Endothelial cell of umbilical vein (primary cell): ENCODE measurements at regions not wholly inside any gene's neighbourhood (a gene's known extent, or its start where the extent isn't known, plus 50 kb on each side); places are given as distances from the start of the nearest gene placed in this dataset.

Experiments used
- BruUV-seq: library from RNA; stranded (reverse); fragments of 400-500 nt; replicated peaks from 2 replicates; lab custom pipeline; 2021; lab: Mats Ljungman, UMichigan
- CTCF ChIA-PET: fragments of 300-600, 350-600 bp; sonication (Branson Sonifier 250); formaldehyde crosslinking; loops from one replicate; lab custom pipeline; 2021; ENCODE audit warnings: antibody characterized with exemption, inconsistent platforms; lab: Charles Lee
- POLR2A ChIA-PET: fragments of 300-600, 350-600 bp; sonication (Branson Sonifier 250); formaldehyde crosslinking; loops from one replicate; lab custom pipeline; 2021; ENCODE audit warnings: antibody characterized with exemption, inconsistent platforms; lab: Charles Lee
- DNase-seq: peaks from one replicate; pipeline ENCODE4 v3.0.0-alpha.2; 2011; ENCODE audit warnings: low read depth, low spot score
- FAIRE-seq: peaks from 2 replicates; lab custom pipeline; 2011; peaks lifted over from hg19 to GRCh38; lab: Jason Lieb, UNC
- H2AFZ ChIP-seq: 2 replicates; pipeline ENCODE4 v1.6.0; 2012; ENCODE audit warnings: low read depth, low read length, control low read depth, inconsistent platforms
- H3K27ac ChIP-seq: 2 replicates; pipeline ENCODE4 v1.5.1; 2011; ENCODE audit warnings: low read depth, mild to moderate bottlenecking, control low read depth, low read length, moderate library complexity; ENCODE audit not compliant: insufficient read depth
- H3K27me3 ChIP-seq, 2 experiments: 2 replicates each; pipeline versions ENCODE4 v1.6.0 to v1.6.1; 2011; ENCODE audit warnings: low read length in 2 of 2, mixed read lengths in 1 of 2; ENCODE audit not compliant: control insufficient read depth in 2 of 2, insufficient read depth in 2 of 2
- H3K36me3 ChIP-seq, 2 experiments: 2 replicates in 1 of 2; 3 replicates in 1 of 2; pipeline ENCODE4 v1.5.1; 2011; ENCODE audit warnings: low read length in 2 of 2, mild to moderate bottlenecking in 1 of 2, moderate library complexity in 1 of 2; ENCODE audit not compliant: control insufficient read depth in 2 of 2, insufficient read depth in 2 of 2; ENCODE audit errors: extremely low read depth in 1 of 2
- H3K4me1 ChIP-seq: 3 replicates; pipeline ENCODE4 v1.5.1; 2011; ENCODE audit warnings: mild to moderate bottlenecking, low read length; ENCODE audit not compliant: control insufficient read depth, insufficient read depth; ENCODE audit errors: extremely low read depth
- H3K4me2 ChIP-seq: 2 replicates; pipeline ENCODE4 v1.6.1; 2011; ENCODE audit warnings: low read length, control low read depth, mixed read lengths; ENCODE audit not compliant: insufficient read depth
- H3K4me3 ChIP-seq, 3 experiments: fragments of 200-600 bp in 1 of 3; sonication (generic), shearing (Covaris generic) in 1 of 3; replicated peaks in 1 of 3; 2 replicates each; pipeline ENCODE4 v1.5.1; 2011 to 2016; ENCODE audit warnings: control low read depth in 3 of 3, low read length in 3 of 3, mild to moderate bottlenecking in 2 of 3, inconsistent platforms in 1 of 3, low read depth in 1 of 3, moderate library complexity in 1 of 3; ENCODE audit not compliant: insufficient read depth in 1 of 3
- H3K79me2 ChIP-seq: 2 replicates; pipeline ENCODE4 v1.6.0; 2012; ENCODE audit warnings: low read length, inconsistent platforms; ENCODE audit not compliant: control insufficient read depth, insufficient read depth
- H3K9ac ChIP-seq: replicated peaks from 2 replicates; pipeline ENCODE3; 2011; ENCODE audit warnings: low read length, control low read depth; ENCODE audit not compliant: insufficient read depth; ENCODE audit errors: extremely low read depth
- H3K9me1 ChIP-seq: replicated peaks from 3 replicates; pipeline ENCODE4 v1.6.0; 2011; ENCODE audit warnings: mild to moderate bottlenecking, low read length; ENCODE audit not compliant: control insufficient read depth, insufficient read depth; ENCODE audit errors: extremely low read depth
- H3K9me3 ChIP-seq: replicated peaks from 2 replicates; pipeline ENCODE4 v1.5.1; 2012; ENCODE audit warnings: low read length, inconsistent platforms; ENCODE audit not compliant: control insufficient read depth, insufficient read depth
- H4K20me1 ChIP-seq: replicated peaks from 2 replicates; pipeline ENCODE3; 2011; ENCODE audit warnings: mild to moderate bottlenecking, low read length; ENCODE audit not compliant: control insufficient read depth, insufficient read depth; ENCODE audit errors: extremely low read depth
- CTCF ChIP-seq, 2 donors: IDR thresholded peaks; 1 replicate in 1 of 2; 2 replicates in 1 of 2; pipeline ENCODE4 v1.5.1; 2011; ENCODE audit warnings: low read length in 2 of 2, mild to moderate bottlenecking in 2 of 2, moderate library complexity in 2 of 2, control low read depth in 1 of 2, inconsistent platforms in 1 of 2, low read depth in 1 of 2; ENCODE audit not compliant: insufficient read depth in 1 of 2; ENCODE audit errors: extremely low read depth in 1 of 2
- EZH2 ChIP-seq: IDR thresholded peaks from 2 replicates; pipeline ENCODE4 v1.6.1; 2012; ENCODE audit warnings: borderline replicate concordance, low read depth, mild to moderate bottlenecking, moderate library complexity, low read length, inconsistent platforms; ENCODE audit not compliant: severe bottlenecking
- FOS ChIP-seq: IDR thresholded peaks from 2 replicates; pipeline ENCODE4 v1.6.1; 2011; ENCODE audit warnings: mild to moderate bottlenecking, low read length, moderate library complexity, borderline replicate concordance; ENCODE audit not compliant: insufficient read depth
- GATA2 ChIP-seq: IDR thresholded peaks from 2 replicates; pipeline ENCODE4 v1.7.0; 2011; ENCODE audit warnings: low read depth, mild to moderate bottlenecking, moderate library complexity, mixed read lengths, low read length; ENCODE audit not compliant: insufficient read length, insufficient read depth
- JUN ChIP-seq: IDR thresholded peaks from 2 replicates; pipeline ENCODE4 v1.6.1; 2011; ENCODE audit warnings: borderline replicate concordance, low read depth; ENCODE audit not compliant: insufficient read length, insufficient read depth
- MAX ChIP-seq: IDR thresholded peaks from 2 replicates; pipeline ENCODE4 v1.6.1; 2011; ENCODE audit not compliant: insufficient read depth, insufficient read length
- MYC ChIP-seq: IDR thresholded peaks from one replicate; pipeline ENCODE4 v1.6.1; 2011; ENCODE audit warnings: mild to moderate bottlenecking, low read depth, low read length
- POLR2A ChIP-seq: IDR thresholded peaks from 2 replicates; pipeline ENCODE4 v1.6.1; 2012; ENCODE audit warnings: low read depth, mild to moderate bottlenecking, control low read depth, low read length
- POLR2AphosphoS5 ChIP-seq: IDR thresholded peaks from 2 replicates; pipeline ENCODE4 v1.6.1; 2012; ENCODE audit warnings: low read depth, mild to moderate bottlenecking, control low read depth, low read length, moderate library complexity; ENCODE audit not compliant: insufficient read depth
- dilution Hi-C: fragments of 300-500 bp; cut with MboI; formaldehyde crosslinking; loops from one replicate; pipeline ENCODE4 v1.15.0; 2019; ENCODE audit warnings: low sequenced_read_pairs; ENCODE audit not compliant: extremely low pct_ligation_motif_present
- intact Hi-C: fragments of 100-400 bp; cut with micrococcal nuclease; formaldehyde crosslinking; loops from one replicate; pipeline ENCODE4 v1.10.0; 2022

GRCh38 chr6:126807876-126808275, 310.6 kb upstream of the RSPO3 start:
- dilution Hi-C loops, result loop anchor here (25.0 kb wide), 1 partner anchor 104 kb away; no protein-coding TSS in a partner anchor
- ChIA-PET CTCF (interaction anchor here (1.3 kb wide), 1 partner anchor 292 kb away, joined by 3 read pairs; no protein-coding TSS in a partner anchor), POLR2A (no interaction called here)
- Histone ChIP-seq H3K79me2 (no peaks in the 10 kb centered on the region), H3K4me3 (no peak overlapping the region), H2AFZ (peak overlapping the region; percentile 69), H4K20me1 (no peaks in the 10 kb centered on the region), H3K27me3 (no peaks in the 10 kb centered on the region), H3K4me1 (peaks cover 31% of the 10 kb centered on the region), H3K4me2 (no peak overlapping the region), H3K9ac (no peak overlapping the region), H3K27ac (no peak overlapping the region), H3K36me3 (no peaks in the 10 kb centered on the region), H3K9me1 (no peaks in the 10 kb centered on the region), H3K9me3 (no peaks in the 10 kb centered on the region)
- intact Hi-C loops, result no loop called here
- BruUV-seq, result no TSS peak
- TF ChIP-seq POLR2AphosphoS5 (no peak), MYC (no peak), JUN (no peak), EZH2 (no peak)
- FAIRE-seq, result no peak
- no peak for DNase-seq

GRCh38 chr6:126811321-126811720, 307.1 kb upstream of the RSPO3 start:
- POLR2A ChIA-PET, result interaction anchor here (0.6 kb wide), 1 partner anchor 31 kb away, joined by 3 read pairs; no protein-coding TSS in a partner anchor
- CTCF ChIA-PET, result interaction anchor here (1.0 to 3.1 kb wide), 9 partner anchors 11 to 455 kb away, joined by 3 to 17 read pairs (median 5); no protein-coding TSS in a partner anchor
- intact Hi-C loops, result loop anchor here (5.0 kb wide), 1 partner anchor 634 kb away; no protein-coding TSS in a partner anchor

More at GRCh38 chr6:126811321-126811720, 307.1 kb upstream of the RSPO3 start:
- H3K4me3 ChIP-seq, result no peak overlapping the region
- FAIRE-seq (peak; percentile 64), DNase-seq (peak; percentile 85)
- H3K4me1 ChIP-seq, result peaks cover 27% of the 10 kb centered on the region
- no peaks in the 10 kb centered on the region for H3K9me1 ChIP-seq
- dilution Hi-C loops, result loop anchor here (25.0 kb wide), 1 partner anchor 101 kb away; no protein-coding TSS in a partner anchor
- H3K36me3 ChIP-seq, result no peaks in the 10 kb centered on the region
- peak overlapping the region; percentile 67 for H2AFZ ChIP-seq
- no peaks in the 10 kb centered on the region for H3K79me2 ChIP-seq
- BruUV-seq, result no TSS peak
- H3K27ac ChIP-seq, result peak overlapping the region; percentile 79
- no peaks in the 10 kb centered on the region for H3K27me3 ChIP-seq
- H4K20me1 ChIP-seq, result no peaks in the 10 kb centered on the region
- H3K4me2 ChIP-seq, result peak overlapping the region; percentile 90
- H3K9ac ChIP-seq, result peak overlapping the region; percentile 51
- H3K9me3 ChIP-seq, result no peaks in the 10 kb centered on the region
- TF ChIP-seq FOS (no peak), POLR2A (no peak), POLR2AphosphoS5 (no peak), CTCF (IDR thresholded peaks at IDR 0.05; ENCODE audit: extremely low read depth in 1 of 2, insufficient read depth in 1 of 2, low read depth in 1 of 2, low read length in 2 of 2) (no peak), MAX (no peak), GATA2 (no peak), EZH2 (no peak), JUN (no peak)
